ENCODE measurements at regions not wholly inside any gene's neighbourhood (a gene's known extent, or its start where the extent isn't known, plus 50 kb on each side); places are given as distances from the start of the nearest gene placed in this dataset.

DNA sequence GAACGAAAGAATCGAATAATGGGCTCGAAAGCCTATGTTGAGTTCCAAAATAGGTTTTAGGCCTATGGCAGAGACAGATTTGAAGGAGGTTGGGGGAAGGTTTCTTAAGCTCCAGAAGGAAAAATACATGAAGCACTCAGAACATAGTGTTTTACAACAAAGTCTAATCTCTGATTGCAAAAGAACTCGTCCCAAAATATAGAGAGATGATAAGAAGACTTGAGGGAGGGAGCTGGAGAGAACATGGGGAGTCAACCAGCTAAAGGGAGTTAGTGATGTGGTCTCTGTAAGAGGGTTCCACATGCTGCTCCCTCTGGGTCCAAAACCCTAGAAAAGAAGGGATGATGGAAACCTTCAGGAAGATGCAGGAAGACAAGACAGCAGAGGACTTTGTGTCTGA lies 54.8 kb upstream of the DAAM1 start:
- TF ChIP-seq, protein P1, sequence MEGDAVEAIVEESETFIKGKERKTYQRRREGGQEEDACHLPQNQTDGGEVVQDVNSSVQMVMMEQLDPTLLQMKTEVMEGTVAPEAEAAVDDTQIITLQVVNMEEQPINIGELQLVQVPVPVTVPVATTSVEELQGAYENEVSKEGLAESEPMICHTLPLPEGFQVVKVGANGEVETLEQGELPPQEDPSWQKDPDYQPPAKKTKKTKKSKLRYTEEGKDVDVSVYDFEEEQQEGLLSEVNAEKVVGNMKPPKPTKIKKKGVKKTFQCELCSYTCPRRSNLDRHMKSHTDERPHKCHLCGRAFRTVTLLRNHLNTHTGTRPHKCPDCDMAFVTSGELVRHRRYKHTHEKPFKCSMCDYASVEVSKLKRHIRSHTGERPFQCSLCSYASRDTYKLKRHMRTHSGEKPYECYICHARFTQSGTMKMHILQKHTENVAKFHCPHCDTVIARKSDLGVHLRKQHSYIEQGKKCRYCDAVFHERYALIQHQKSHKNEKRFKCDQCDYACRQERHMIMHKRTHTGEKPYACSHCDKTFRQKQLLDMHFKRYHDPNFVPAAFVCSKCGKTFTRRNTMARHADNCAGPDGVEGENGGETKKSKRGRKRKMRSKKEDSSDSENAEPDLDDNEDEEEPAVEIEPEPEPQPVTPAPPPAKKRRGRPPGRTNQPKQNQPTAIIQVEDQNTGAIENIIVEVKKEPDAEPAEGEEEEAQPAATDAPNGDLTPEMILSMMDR (IDR thresholded peaks at IDR 0.05; ENCODE audit: low read length): no peak
- no peak for TF ChIP-seq EZH2 (IDR thresholded peaks at IDR 0.05; ENCODE audit: borderline replicate concordance, low read length)

Data from OCI-LY1 (cell line).